Progenitor cell of endocrine pancreas (in vitro differentiated cells): ENCODE measurements at regions not wholly inside any gene's neighbourhood (a gene's known extent, or its start where the extent isn't known, plus 50 kb on each side); places are given as distances from the start of the nearest gene placed in this dataset.
A peak's percentile ranks its signal among the peaks of the same experiment; 100 is the strongest.

Experiments used
- DNase-seq: peaks from one replicate; pipeline ENCODE4 v3.0.0; 2021; ENCODE audit warnings: low spot score; ENCODE audit not compliant: unreplicated experiment
- H3K27ac Mint-ChIP-seq: 2 replicates; pipeline ENCODE4 v1.8.0; 2021; ENCODE audit warnings: mild to moderate bottlenecking, moderate library complexity, mixed read lengths
- H3K27me3 Mint-ChIP-seq: 2 replicates; pipeline ENCODE4 v1.8.0; 2021; ENCODE audit warnings: mixed read lengths
- H3K36me3 Mint-ChIP-seq: 2 replicates; pipeline ENCODE4 v1.8.0; 2022; ENCODE audit warnings: mixed read lengths; ENCODE audit not compliant: insufficient read depth
- H3K4me1 Mint-ChIP-seq: 2 replicates; pipeline ENCODE4 v1.8.0; 2021; ENCODE audit warnings: low read depth, mixed read lengths
- H3K4me3 Mint-ChIP-seq: 2 replicates; pipeline ENCODE4 v1.8.0; 2021; ENCODE audit warnings: low read depth, mild to moderate bottlenecking, moderate library complexity, mixed read lengths
- H3K9me3 Mint-ChIP-seq: 2 replicates; pipeline ENCODE4 v1.8.0; 2021; ENCODE audit warnings: low read depth, mixed read lengths
- TF ChIP-seq, protein P1 (sequence below): fragments of 200-600 bp; sonication (generic); IDR thresholded peaks from one replicate; pipeline ENCODE4 v1.5.0; 2021; ENCODE audit warnings: antibody characterized with exemption, mild to moderate bottlenecking; ENCODE audit not compliant: unreplicated experiment

DNA sequence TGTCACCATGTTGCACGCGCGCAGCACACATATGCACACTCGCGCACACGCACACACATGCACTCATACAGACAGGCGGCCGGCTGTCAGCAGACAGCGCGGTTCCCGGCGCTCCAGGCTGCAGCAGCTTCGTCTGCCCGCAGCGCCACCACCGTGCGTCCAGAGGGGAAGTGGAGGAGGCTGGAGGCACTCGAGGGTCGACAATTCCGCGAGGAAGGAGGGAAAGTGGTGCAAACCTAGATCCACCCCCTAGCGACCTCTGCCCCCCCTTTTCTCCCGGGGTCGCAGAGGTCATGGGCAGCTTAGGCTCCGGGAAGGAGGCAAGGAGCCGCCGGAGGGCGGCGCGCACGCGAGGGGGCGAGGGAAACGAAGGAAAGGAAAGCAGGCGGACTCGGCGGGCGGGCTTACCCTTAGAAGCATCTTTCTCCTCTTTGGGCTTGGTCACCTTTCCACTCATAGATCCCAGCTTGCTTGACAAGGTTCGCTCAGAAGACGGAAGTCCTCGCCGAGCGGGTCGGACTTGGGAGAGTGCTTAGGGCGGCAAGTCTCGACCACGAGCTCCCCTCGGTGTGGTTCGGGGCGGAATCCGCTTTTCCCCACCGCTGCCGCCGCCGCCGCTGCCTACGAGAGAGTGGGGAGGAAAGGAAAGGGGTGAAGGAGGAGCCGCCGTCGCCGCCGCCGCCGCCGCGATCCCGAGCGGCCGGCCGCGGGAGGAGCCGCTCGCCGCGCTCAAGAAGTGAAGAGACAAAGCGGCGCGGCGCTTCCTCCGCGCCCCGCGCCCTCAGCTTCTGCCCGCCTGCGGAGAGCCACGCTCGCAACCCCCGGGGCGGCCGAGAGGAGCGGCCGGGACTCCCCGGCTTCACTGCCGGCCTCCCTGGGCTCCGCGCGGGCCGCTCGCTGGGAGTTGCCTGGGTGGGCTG lies 326.6 kb upstream of the F9 start:
- Mint-ChIP-seq H3K9me3 (no peaks in the 10 kb centered on the region), H3K4me1 (peaks cover 19% of the 10 kb centered on the region), H3K27ac (peak overlapping the region; percentile 95), H3K27me3 (peaks cover 36% of the 10 kb centered on the region), H3K36me3 (no peaks in the 10 kb centered on the region), H3K4me3 (peak overlapping the region; percentile 96)
- peak; percentile 41 for DNase-seq
- TF ChIP-seq, protein P1, sequence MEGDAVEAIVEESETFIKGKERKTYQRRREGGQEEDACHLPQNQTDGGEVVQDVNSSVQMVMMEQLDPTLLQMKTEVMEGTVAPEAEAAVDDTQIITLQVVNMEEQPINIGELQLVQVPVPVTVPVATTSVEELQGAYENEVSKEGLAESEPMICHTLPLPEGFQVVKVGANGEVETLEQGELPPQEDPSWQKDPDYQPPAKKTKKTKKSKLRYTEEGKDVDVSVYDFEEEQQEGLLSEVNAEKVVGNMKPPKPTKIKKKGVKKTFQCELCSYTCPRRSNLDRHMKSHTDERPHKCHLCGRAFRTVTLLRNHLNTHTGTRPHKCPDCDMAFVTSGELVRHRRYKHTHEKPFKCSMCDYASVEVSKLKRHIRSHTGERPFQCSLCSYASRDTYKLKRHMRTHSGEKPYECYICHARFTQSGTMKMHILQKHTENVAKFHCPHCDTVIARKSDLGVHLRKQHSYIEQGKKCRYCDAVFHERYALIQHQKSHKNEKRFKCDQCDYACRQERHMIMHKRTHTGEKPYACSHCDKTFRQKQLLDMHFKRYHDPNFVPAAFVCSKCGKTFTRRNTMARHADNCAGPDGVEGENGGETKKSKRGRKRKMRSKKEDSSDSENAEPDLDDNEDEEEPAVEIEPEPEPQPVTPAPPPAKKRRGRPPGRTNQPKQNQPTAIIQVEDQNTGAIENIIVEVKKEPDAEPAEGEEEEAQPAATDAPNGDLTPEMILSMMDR: peak; percentile 39

DNA sequence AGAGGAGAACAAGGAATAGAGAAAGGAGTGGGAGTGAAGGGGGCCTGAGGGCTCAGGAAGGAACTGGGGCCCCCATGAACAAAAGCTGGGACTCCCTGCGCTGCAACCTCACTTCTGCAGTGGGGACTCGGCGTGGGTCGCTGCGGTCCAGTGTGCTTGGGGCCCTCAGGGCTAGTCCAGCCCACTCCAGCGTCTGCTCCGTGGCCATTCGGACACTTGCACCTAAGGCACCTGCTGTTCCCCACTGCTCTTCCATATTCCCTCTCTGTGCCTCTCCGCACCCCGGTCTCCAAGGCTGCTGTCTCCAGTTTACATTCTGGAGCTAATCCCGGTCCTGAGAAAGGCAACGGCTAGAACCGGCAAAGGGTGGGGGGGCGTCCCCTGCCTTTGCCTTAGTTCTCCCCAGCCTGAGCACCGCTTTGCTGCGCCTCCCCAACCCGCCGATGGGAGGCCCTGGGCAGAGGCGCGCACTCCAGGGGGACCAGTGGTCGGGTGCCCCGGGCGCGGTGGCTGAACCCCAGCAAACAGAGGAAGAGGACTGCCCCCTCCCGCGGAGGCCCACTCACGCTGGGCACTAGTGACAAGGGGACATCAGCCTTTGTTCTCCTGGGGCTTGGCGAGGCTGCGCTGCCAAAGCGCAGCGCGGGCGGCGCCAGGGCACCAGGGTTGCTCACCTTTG lies 327.7 kb upstream of the F9 start:
- Mint-ChIP-seq H3K27ac (peak overlapping the region; percentile 50), H3K4me1 (peaks cover 19% of the 10 kb centered on the region), H3K9me3 (no peaks in the 10 kb centered on the region), H3K36me3 (no peaks in the 10 kb centered on the region), H3K27me3 (peaks cover 27% of the 10 kb centered on the region), H3K4me3 (peak overlapping the region; percentile 96)
- TF ChIP-seq, protein P1: peak; percentile 47
- peak; percentile 45 for DNase-seq

DNA sequence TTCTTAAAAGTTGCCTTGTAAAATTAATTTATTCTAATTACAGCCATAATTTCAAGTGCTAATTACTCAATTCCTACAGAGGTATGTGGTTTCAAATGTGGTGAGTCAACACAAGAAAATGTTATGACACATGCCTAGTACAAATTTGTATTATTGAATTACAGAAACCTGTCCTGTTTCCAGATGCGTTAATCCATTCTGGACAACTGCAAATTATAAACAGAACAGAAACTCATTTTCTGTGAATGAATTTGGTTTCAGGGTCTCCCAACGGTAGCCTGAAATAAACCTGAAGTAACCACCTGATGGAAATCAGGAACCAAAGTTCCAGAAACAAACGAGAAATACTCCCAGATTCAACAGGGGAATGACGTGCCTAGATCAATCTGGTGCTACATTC lies 328.6 kb upstream of the F9 start:
- DNase-seq: no peak
- Mint-ChIP-seq H3K4me3 (peak overlapping the region; percentile 96), H3K27ac (peak overlapping the region; percentile 50), H3K36me3 (no peaks in the 10 kb centered on the region), H3K4me1 (peaks cover 19% of the 10 kb centered on the region), H3K27me3 (peaks cover 18% of the 10 kb centered on the region), H3K9me3 (no peaks in the 10 kb centered on the region)
- TF ChIP-seq, protein P1: no peak

DNA sequence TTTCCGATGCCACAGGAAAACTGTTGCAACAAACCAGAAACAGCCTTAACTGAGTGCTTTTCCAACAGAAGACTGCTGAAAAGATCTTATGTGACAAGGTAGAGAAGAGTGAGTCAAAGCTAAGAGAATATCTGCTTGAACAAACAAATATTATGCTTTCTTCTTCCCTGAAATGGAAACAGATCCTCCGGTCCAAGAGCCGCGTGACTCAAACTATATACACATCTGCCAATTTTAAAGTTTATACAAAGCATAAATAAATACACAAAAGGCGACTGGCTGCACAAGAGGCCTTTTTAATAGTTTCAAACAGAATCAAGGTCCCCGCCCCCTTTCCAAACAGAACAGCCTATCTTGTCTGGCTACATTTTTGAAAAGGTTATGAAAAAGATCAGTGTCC lies 329.7 kb upstream of the F9 start:
- no peaks in the 10 kb centered on the region for H3K9me3 Mint-ChIP-seq
- no peak for DNase-seq
- peaks cover 23% of the 10 kb centered on the region for H3K4me1 Mint-ChIP-seq
- TF ChIP-seq, protein P1: no peak
- H3K4me3 Mint-ChIP-seq: no peak overlapping the region
- H3K27ac Mint-ChIP-seq: no peak overlapping the region
- no peaks in the 10 kb centered on the region for H3K36me3 Mint-ChIP-seq
- peaks cover 8% of the 10 kb centered on the region for H3K27me3 Mint-ChIP-seq

DNA sequence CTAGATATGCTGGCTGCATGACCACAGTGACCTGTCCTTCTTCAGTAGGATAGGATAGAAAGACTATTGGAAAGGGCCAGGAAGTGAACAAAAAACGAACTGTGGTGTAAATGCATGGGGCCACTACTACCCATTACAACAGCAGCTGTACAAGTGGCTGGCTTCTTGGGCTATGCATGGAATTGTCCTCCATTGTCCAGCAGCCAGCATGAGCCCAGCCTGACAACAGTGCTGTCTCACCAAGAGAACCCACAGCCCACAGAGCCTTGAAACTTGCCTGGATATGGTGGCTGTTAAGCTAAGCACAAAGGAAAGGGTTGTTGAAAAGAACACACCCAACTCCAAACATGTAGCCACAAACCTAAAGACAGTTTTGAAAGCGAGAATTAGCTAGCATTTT lies 330.2 kb upstream of the F9 start:
- DNase-seq: no peak

More for the DNA sequence above, 330.2 kb upstream of the F9 start:
- Mint-ChIP-seq H3K9me3 (no peaks in the 10 kb centered on the region), H3K4me1 (peaks cover 21% of the 10 kb centered on the region), H3K4me3 (no peak overlapping the region), H3K27me3 (peaks cover 4% of the 10 kb centered on the region), H3K27ac (no peak overlapping the region), H3K36me3 (no peaks in the 10 kb centered on the region)
- TF ChIP-seq, protein P1: no peak
